DOHH2 (cell line): ENCODE measurements at regions not wholly inside any gene's neighbourhood (a gene's known extent, or its start where the extent isn't known, plus 50 kb on each side); places are given as distances from the start of the nearest gene placed in this dataset.

Experiments
- H3F3A ChIP-seq: fragments of 200-600 bp; sonication (generic), shearing (Covaris generic); 2 replicates; pipeline ENCODE4 v1.6.0; 2016; ENCODE audit warnings: antibody characterized with exemption, mild to moderate bottlenecking; ENCODE audit not compliant: control insufficient read depth, insufficient read depth
- H3K27ac ChIP-seq: fragments of 200-600 bp; sonication (generic); 2 replicates; pipeline ENCODE4 v1.5.1; 2014; ENCODE audit warnings: low read depth, mild to moderate bottlenecking, low read length, moderate library complexity
- H3K27me3 ChIP-seq: fragments of 200-600 bp; sonication (generic); 2 replicates; pipeline ENCODE4 v1.6.1; 2014; ENCODE audit warnings: mild to moderate bottlenecking, low read length, mixed read lengths; ENCODE audit not compliant: control insufficient read depth
- H3K36me3 ChIP-seq: fragments of 200-600 bp; sonication (generic); 2 replicates; pipeline ENCODE4 v1.6.1; 2014; ENCODE audit warnings: mild to moderate bottlenecking, low read length, moderate library complexity, mixed read lengths; ENCODE audit not compliant: control insufficient read depth
- H3K4me1 ChIP-seq: fragments of 200-600 bp; sonication (generic); 2 replicates; pipeline ENCODE4 v1.6.1; 2014; ENCODE audit warnings: mild to moderate bottlenecking, low read length, mixed read lengths; ENCODE audit not compliant: control insufficient read depth
- H3K4me2 ChIP-seq: fragments of 200-600 bp; sonication (generic); 2 replicates; pipeline ENCODE4 v1.6.0; 2014; ENCODE audit warnings: mild to moderate bottlenecking, low read length, moderate library complexity
- H3K4me3 ChIP-seq: fragments of 200-600 bp; sonication (generic); 2 replicates; pipeline ENCODE4 v1.5.1; 2014; ENCODE audit warnings: mild to moderate bottlenecking, low read length, mixed read lengths
- H3K79me2 ChIP-seq: fragments of 200-600 bp; sonication (generic); 2 replicates; pipeline ENCODE4 v1.6.1; 2014; ENCODE audit warnings: mild to moderate bottlenecking, low read length, mixed read lengths; ENCODE audit not compliant: control insufficient read depth
- H3K9me2 ChIP-seq: fragments of 200-600 bp; sonication (generic); replicated peaks from 2 replicates; pipeline ENCODE4 v1.6.1; 2014; ENCODE audit warnings: mild to moderate bottlenecking, low read length, mixed read lengths; ENCODE audit not compliant: control insufficient read depth
- H3K9me3 ChIP-seq: fragments of 200-600 bp; sonication (generic); 2 replicates; pipeline ENCODE4 v1.6.1; 2014; ENCODE audit warnings: antibody characterized with exemption, low read length, mixed read lengths; ENCODE audit not compliant: control insufficient read depth, insufficient read depth
- H4K20me1 ChIP-seq: fragments of 200-600 bp; sonication (generic); 2 replicates; pipeline ENCODE4 v1.6.0; 2014; ENCODE audit warnings: low read depth, mild to moderate bottlenecking, antibody characterized with exemption, low read length, moderate library complexity; ENCODE audit not compliant: control insufficient read depth, insufficient read depth
- EZH2phosphoT487 ChIP-seq: fragments of 200-600 bp; sonication (generic); IDR thresholded peaks from 2 replicates; pipeline ENCODE4 v1.6.1; 2017; ENCODE audit warnings: borderline replicate concordance, mild to moderate bottlenecking, antibody characterized with exemption, low read length, moderate library complexity, mixed read lengths
- TF ChIP-seq, protein P1 (sequence below): fragments of 200-600 bp; sonication (generic); IDR thresholded peaks from one replicate; pipeline ENCODE4 v1.5.1; 2014; ENCODE audit warnings: antibody characterized with exemption, mild to moderate bottlenecking, low read depth, low read length; ENCODE audit not compliant: poor library complexity, severe bottlenecking

GRCh38 chr15:79164043-79164442 is 73.5 kb upstream of the RASGRF1 start:
- Histone ChIP-seq H3K4me3 (no peak overlapping the region), H3K36me3 (no peaks in the 10 kb centered on the region), H3K9me2 (no peaks in the 10 kb centered on the region), H3F3A (no peaks in the 10 kb centered on the region), H3K4me2 (no peak overlapping the region), H3K9me3 (0 out of 2 replicates have a peak, but pooled peaks cover 2% of the 10 kb centered on the region), H3K79me2 (no peaks in the 10 kb centered on the region), H3K27me3 (peaks cover 13% of the 10 kb centered on the region; the same call in 1 of the 2 replicates), H3K4me1 (peaks cover 5% of the 10 kb centered on the region), H4K20me1 (no peaks in the 10 kb centered on the region), H3K27ac (no peak overlapping the region)
- TF ChIP-seq EZH2phosphoT487, result no peak
- TF ChIP-seq, protein P1, sequence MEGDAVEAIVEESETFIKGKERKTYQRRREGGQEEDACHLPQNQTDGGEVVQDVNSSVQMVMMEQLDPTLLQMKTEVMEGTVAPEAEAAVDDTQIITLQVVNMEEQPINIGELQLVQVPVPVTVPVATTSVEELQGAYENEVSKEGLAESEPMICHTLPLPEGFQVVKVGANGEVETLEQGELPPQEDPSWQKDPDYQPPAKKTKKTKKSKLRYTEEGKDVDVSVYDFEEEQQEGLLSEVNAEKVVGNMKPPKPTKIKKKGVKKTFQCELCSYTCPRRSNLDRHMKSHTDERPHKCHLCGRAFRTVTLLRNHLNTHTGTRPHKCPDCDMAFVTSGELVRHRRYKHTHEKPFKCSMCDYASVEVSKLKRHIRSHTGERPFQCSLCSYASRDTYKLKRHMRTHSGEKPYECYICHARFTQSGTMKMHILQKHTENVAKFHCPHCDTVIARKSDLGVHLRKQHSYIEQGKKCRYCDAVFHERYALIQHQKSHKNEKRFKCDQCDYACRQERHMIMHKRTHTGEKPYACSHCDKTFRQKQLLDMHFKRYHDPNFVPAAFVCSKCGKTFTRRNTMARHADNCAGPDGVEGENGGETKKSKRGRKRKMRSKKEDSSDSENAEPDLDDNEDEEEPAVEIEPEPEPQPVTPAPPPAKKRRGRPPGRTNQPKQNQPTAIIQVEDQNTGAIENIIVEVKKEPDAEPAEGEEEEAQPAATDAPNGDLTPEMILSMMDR, result no peak

- TF ChIP-seq, protein P1, result no peak
- TF ChIP-seq EZH2phosphoT487, result no peak
- no peak overlapping the region for H3K4me3 ChIP-seq
- H3K36me3 ChIP-seq, result no peaks in the 10 kb centered on the region
- H4K20me1 ChIP-seq, result no peaks in the 10 kb centered on the region
- no peaks in the 10 kb centered on the region for H3K9me2 ChIP-seq
- no peak overlapping the region for H3K27ac ChIP-seq
- no peaks in the 10 kb centered on the region for H3F3A ChIP-seq
- peaks cover 13% of the 10 kb centered on the region; the same call in 1 of the 2 replicates for H3K27me3 ChIP-seq
- no peaks in the 10 kb centered on the region for H3K79me2 ChIP-seq
- H3K4me1 ChIP-seq, result peaks cover 5% of the 10 kb centered on the region
- no peak overlapping the region for H3K4me2 ChIP-seq
- 0 out of 2 replicates have a peak, but pooled peaks cover 2% of the 10 kb centered on the region for H3K9me3 ChIP-seq
Observed at GRCh38 chr15:79163395-79163794, 72.8 kb upstream of the RASGRF1 start.

DNA sequence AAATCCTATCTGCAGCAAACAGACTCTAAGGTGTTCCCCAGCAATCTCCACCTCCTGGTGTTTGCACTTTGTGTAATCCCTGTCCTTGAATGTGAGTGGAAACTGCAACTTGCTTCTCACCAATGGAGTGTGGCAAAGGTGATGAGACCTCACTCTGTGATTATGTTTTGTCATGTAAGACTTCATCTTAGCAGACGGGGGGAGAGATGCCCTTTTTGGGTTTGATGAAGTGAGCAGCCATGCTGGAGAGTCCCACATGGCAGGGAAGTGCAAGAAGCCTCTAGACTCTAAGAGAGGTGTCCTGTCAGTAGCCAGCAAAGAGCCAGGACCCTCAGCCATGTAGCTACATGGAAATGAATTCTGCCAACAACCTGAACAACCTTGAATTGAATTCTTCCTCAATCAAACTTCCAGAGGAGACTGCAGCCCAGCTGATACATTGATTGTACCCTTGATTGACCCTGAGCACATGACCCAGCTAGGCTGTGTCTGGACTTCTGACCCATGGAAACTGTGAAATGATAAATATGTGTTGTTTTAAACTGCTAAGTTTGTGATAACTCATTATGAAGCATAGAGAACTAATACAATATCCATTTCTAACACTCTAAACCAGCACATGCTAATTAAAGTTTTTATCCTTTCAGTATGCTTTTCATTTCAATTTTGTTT is 71.4 kb upstream of the RASGRF1 start:
- H3K4me3 ChIP-seq, result no peak overlapping the region
- H3K4me1 ChIP-seq, result peaks cover 5% of the 10 kb centered on the region
- H3K79me2 ChIP-seq, result no peaks in the 10 kb centered on the region
- no peaks in the 10 kb centered on the region for H4K20me1 ChIP-seq
- no peaks in the 10 kb centered on the region for H3K36me3 ChIP-seq
- no peaks in the 10 kb centered on the region for H3F3A ChIP-seq
- no peak overlapping the region for H3K27ac ChIP-seq
- 0 out of 2 replicates have a peak, but pooled peaks cover 2% of the 10 kb centered on the region for H3K9me3 ChIP-seq
- TF ChIP-seq EZH2phosphoT487, result no peak
- TF ChIP-seq, protein P1, result no peak
- H3K9me2 ChIP-seq, result no peaks in the 10 kb centered on the region
- no peak overlapping the region for H3K4me2 ChIP-seq
- 0 out of 2 replicates have a peak, but pooled peaks cover 7% of the 10 kb centered on the region for H3K27me3 ChIP-seq
